ENCODE measurements at regions not wholly inside any gene's neighbourhood (a gene's known extent, or its start where the extent isn't known, plus 50 kb on each side); places are given as distances from the start of the nearest gene placed in this dataset.
"Not testable (repeated sequence)": the region's sequence is repeated elsewhere in the genome, so short reads cannot be mapped to it uniquely, and the experiment has no call there.

GRCh38 chr10:43922335-43923280 is 273.9 kb upstream of the ZNF32 start:
- DNase-seq, result no peak

- no peak for DNase-seq
Observed at GRCh38 chr10:43921881-43922280, 273.2 kb upstream of the ZNF32 start.

GRCh38 chr10:43921478-43921877 is 272.8 kb upstream of the ZNF32 start:
- DNase-seq, result no peak

GRCh38 chr10:43920236-43920758 is 271.6 kb upstream of the ZNF32 start:
- not testable (repeated sequence) for DNase-seq

GRCh38 chr10:43913676-43914235 is 265.1 kb upstream of the ZNF32 start:
- DNase-seq, result no peak

GRCh38 chr10:43912469-43912868 is 263.8 kb upstream of the ZNF32 start:
- DNase-seq, result no peak

- no peak for DNase-seq
Observed at GRCh38 chr10:43906490-43906889, 257.8 kb upstream of the ZNF32 start.

GRCh38 chr10:43905512-43906236 is 257.0 kb upstream of the ZNF32 start:
- DNase-seq, result no peak

- no peak for DNase-seq
Observed at GRCh38 chr10:43904844-43905243, 256.2 kb upstream of the ZNF32 start.

- DNase-seq, result no peak
Observed at GRCh38 chr10:43904301-43904700, 255.6 kb upstream of the ZNF32 start.

- DNase-seq, result no peak
Observed at GRCh38 chr10:43903451-43903850, 254.8 kb upstream of the ZNF32 start.

- no peak for DNase-seq
Observed at GRCh38 chr10:43902842-43903241, 254.2 kb upstream of the ZNF32 start.

- DNase-seq, result no peak
Observed at GRCh38 chr10:43901744-43902504, 253.2 kb upstream of the ZNF32 start.

- no peak for DNase-seq
Observed at GRCh38 chr10:43901302-43901701, 252.6 kb upstream of the ZNF32 start.

GRCh38 chr10:43900571-43900970 is 251.9 kb upstream of the ZNF32 start:
- no peak for DNase-seq

- no peak for DNase-seq
Observed at GRCh38 chr10:43899224-43899959, 250.7 kb upstream of the ZNF32 start.

- DNase-seq, result no peak
Observed at GRCh38 chr10:43898592-43898991, 249.9 kb upstream of the ZNF32 start.

GRCh38 chr10:43897765-43898419 is 249.2 kb upstream of the ZNF32 start:
- DNase-seq, result no peak

GRCh38 chr10:43892062-43892770 is 243.5 kb upstream of the ZNF32 start:
- no peak for DNase-seq

GRCh38 chr10:43891241-43891640 is 242.6 kb upstream of the ZNF32 start:
- DNase-seq, result no peak

GRCh38 chr10:43890124-43890523 is 241.4 kb upstream of the ZNF32 start:
- DNase-seq, result no peak
